ENCODE measurements at regions not wholly inside any gene's neighbourhood (a gene's known extent, or its start where the extent isn't known, plus 50 kb on each side); places are given as distances from the start of the nearest gene placed in this dataset.

DNA sequence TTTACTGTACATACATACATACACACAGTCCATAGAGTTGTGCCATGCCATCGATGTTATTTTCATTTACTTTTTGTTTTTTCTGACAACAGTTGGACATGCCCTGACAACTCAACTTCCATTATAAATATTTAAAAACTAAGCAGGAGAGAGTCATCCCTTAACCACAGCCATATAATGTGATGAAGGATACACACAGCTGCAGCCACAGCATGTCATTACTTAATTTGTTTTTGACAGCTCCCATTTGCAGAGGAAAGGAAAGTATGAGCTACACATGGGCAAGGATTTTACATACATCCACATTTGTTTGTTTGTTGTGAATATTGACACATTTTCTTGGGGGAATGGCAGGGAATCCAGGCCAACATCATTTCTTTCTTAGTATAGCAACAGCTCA is 91.5 kb upstream of the TUT7 start:
- no peak for DNase-seq (ENCODE audit: low read depth)

DNA sequence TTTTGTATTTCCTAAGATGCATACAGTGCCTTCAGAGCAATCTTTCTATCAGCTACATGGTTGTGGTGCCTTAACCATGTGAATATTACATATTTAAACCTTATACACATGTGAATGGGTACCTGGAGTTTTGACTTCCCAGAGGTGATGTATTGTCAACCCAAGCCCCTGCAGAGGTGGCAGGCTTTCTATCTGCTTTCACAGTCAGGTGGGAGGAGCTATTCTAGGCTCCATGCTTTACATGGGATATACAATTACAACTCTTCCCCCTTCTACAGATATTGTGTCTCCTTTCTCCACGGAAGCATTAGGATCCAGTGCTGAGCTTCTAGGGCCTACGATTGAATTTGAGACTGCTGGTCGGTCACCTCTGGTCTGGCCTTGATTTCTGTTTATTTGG is 89.8 kb upstream of the TUT7 start:
- DNase-seq (ENCODE audit: low read depth) = no peak

DNA sequence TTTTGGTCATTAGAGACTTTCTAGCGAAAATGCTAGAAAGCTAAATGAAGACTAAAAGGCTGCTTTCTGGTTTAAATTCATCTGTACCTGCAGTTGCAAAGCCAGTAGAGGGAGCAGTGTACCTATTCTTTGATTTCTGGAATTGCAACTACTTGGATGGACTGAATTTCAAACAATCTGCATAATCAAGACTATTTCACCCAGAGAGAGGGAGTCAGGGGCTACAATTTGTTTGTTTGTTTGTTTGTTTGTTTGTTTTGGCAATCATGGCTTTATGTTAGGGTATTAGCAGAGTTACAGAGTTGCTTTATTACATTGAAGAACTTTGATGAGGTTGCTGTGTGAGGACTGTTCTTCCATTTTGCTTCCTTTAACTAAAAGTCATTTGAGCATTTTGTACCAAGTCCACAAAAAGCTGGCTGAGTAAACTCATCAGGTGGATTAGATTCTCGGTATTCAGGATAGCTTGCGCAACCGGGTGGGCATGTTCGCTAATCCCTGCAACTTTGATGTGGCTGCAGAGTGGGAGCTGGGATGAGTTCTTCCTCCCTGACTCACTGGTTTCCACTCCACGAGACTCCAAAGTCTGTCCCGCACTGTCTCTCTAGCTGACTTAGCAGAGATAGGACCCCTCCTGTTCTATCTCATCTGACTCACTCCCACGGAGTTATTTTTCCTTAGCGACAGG is 80.0 kb upstream of the TUT7 start:
- DNase-seq (ENCODE audit: low read depth) = peak; percentile 91

DNA sequence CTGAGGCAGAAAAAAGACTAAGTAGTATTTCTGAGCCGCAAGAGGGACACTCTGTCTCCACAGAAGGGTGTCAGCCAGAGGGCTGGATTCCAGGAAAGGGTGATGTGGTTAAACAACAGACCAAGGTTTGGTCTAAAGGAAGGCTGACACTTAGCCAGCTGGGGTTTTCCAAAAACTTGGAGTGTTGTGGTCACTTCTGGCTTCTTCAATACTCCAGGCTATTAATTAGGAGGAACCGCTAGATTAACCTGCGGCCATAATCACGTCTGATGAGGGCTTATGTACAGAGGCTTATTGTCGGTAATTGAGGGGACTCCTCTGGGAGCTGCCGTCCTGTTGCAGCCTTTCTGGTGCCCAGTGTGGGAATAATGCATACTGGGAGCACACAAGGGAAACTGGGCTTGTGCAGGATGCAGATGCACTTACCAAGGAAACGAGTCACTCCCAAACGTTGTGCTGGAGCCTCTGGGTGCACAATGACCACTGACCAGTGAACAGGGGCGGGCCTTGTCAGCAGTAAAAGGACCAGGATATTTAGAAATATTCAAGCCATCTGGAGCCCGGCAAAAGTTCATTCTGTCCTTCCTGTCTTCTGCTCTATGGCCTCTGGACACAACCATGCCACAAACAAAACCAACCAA is 70.2 kb upstream of the TUT7 start:
- no peak for DNase-seq (ENCODE audit: low read depth)

DNA sequence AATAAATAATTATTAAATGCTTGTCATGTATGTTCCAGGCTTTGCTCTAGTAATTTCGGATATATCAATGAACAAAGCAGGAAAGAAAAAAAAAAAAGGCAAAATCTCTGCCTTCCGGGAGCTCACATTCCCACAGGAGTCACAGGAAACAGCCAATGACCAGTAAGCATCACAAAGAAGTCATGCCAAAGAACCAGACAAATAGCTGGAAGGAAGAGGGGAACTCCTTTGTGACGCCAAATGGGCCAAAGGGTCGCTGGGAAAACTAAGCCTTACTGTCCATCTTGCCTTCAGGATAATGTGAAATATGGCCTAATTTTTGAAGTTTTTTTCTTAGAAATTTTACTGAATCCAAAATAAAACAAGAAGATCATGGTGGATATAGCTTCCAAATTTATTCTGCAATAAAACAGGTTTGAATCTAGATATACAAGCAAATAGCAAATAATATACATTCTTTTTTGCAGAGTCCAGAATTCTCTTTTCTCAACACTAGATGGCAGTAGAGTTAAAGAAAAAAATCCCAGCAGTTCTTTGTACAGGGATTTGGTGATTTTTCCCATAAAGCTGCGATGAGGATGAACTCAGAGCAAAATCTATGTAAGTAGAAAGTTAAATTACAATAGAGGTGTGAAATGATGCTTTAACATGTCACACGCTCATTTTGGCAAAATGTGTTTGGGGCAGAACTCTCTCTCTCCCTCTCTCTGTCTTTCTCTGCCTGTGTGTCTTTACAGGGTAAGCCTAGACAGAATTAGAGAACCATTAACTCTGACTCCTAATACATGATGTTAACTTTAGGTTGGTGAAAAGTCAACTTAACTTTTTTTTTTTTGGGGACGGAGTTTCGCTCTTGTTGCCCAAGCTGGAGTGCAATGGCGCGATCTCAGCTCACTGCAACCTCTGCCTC is 60.0 kb upstream of the TUT7 start:
- peak; percentile 55 for DNase-seq (ENCODE audit: low read depth)

DNA sequence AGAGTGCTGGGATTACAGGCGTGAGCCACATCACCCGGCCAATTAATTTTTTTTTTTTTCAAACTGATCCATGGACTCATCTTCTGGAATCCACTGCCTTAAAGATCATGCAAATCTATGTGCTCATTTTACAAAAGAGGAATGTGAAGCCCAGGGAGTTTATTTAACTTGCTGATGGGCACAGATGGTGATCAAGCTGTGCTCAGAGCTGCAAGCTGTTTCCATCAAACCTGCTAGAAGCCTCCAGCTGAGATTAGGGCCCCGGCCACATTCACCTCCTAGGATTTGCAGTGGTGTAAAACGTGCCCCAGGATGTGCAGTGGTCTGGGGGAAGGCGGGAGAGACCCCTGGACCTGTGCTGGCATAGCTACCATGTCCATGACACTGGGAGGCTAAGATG is 56.1 kb upstream of the TUT7 start:
- DNase-seq (ENCODE audit: low read depth) = no peak

DNA sequence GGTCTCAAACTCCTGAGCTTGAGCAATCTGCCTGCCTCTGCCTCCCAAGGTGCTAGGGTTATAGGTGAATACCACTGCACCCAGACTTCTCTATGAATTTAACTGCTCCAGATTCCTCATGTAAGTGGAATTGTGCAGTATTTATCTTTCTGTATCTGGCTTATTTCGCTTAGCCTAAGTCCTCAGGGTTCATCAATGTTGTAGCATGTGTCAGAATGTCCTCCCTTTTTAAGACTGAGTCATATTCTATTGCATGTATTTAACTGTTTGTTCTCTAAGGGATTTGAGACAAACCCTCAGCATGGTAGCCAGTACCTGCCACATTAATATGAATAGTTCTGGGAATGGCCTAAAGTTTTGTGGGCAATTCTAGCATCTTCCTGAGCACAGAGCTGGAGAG is 53.9 kb upstream of the TUT7 start:
- DNase-seq (ENCODE audit: low read depth) = no peak

DNA sequence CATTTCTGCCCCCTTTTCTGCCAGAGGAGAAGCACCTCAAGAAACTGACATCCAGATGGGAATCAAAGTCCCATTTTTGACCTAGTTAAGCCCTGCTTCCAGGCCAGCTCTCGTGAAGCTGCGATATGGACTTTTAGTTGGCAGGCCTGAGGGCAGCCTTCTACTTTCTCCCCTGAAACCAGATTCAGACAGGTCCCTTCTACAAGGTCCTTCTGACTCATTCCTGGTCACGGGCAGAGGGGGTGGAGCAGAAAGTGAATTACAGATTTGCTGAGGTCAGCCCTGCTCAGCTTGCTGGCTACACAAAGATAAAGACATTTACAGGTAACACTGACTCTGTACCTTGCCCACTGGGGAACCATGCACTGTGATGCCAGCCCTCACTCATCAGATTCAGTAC is 52.8 kb upstream of the TUT7 start:
- DNase-seq (ENCODE audit: low read depth) = peak; percentile 83

DNA sequence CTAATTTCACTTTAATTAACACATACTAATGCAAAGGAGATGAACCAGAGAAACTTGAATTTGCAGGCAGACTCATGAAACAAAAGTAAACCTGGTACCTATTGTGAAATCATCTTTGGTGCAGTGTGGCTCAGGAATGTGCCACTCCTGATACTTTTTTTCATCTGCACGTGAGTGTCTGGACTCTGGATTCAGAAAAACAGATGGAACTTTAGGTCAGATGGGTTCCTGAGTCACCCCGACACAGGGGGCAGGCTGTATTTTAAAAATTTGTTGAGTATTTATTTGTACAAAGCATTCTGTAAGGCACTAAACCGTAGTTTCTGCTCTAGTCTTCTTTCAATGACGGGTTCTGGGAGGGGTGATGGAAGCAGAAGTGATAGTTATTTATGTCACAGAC is 52.2 kb upstream of the TUT7 start:
- peak; percentile 86 for DNase-seq (ENCODE audit: low read depth)

DNA sequence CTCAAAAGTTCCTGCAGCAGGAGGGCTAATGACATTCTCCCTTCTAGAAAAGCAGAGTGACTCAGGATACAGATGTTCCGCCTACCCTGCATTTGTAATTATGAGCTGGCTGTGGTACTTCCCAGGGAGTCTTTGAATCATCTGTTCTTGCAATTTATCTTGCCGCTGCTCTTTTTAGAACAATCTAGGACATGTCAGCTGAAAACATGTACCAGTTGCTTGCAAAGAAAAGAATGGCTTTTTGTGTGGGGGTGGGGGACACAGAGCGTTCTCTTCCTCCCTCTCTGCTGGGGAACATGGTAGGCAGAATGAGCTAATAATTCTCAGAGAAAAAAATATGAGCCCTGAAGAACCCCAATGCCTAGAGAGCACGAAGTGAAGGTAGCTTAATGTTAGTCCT is 51.7 kb upstream of the TUT7 start:
- peak; percentile 95 for DNase-seq (ENCODE audit: low read depth)

DNA sequence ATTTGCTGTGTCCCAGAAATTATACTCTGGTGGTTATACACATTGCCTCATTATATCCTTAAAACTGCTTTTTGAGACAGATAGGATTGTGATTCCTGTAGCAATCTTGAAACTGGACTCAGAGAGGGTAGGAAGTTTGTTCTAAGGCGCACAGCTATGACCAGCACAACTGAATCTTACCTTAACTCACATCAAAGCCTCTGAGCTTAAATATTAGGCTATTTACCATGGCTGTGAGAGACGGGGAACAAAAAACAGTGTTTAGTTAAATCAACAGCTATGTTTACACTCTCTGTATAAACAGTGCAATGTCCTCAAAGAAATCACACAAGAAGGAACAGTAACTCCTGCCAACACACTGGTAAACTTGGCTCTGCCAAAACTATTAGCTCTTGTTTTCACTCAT is 50.9 kb upstream of the TUT7 start:
- DNase-seq (ENCODE audit: low read depth) = peak; percentile 21
